Fibroblast of mammary gland (primary cell): ENCODE measurements at regions not wholly inside any gene's neighbourhood (a gene's known extent, or its start where the extent isn't known, plus 50 kb on each side); places are given as distances from the start of the nearest gene placed in this dataset.

Experiments used
- DNase-seq: peaks from one replicate; pipeline ENCODE4 v3.0.0-alpha.2; 2010; ENCODE audit warnings: low read depth
- H3K4me3 ChIP-seq: 2 replicates; pipeline ENCODE4 v1.5.1; 2011; ENCODE audit warnings: low read depth, mild to moderate bottlenecking, low read length, moderate library complexity; ENCODE audit not compliant: control insufficient read depth
- TF ChIP-seq, protein P1 (sequence below): conservative IDR thresholded peaks from 2 replicates; pipeline ENCODE4 v1.5.1; 2011; ENCODE audit warnings: low read depth, low read length, inconsistent platforms; ENCODE audit not compliant: control insufficient read depth, insufficient read depth

DNA sequence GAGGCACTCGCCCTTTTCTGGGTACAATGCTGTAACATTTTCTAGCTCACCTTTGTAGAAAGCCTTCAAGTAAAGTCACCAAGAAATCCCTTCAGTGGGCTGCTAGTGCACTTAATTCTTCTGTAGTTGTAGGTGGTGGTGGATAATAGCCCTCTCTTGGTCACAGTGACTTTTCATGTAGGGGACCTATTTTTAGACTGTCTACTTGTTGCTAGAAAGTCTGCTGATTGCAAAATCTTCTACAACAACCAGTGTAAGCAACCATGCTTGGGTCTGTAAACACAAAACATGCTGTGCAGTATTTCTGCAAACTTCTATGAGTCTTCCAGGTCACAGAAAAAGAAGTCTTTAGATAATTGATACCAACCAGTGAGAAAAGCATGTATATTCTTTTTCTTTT is 55.6 kb downstream of the PBDC1 start:
- TF ChIP-seq, protein P1, sequence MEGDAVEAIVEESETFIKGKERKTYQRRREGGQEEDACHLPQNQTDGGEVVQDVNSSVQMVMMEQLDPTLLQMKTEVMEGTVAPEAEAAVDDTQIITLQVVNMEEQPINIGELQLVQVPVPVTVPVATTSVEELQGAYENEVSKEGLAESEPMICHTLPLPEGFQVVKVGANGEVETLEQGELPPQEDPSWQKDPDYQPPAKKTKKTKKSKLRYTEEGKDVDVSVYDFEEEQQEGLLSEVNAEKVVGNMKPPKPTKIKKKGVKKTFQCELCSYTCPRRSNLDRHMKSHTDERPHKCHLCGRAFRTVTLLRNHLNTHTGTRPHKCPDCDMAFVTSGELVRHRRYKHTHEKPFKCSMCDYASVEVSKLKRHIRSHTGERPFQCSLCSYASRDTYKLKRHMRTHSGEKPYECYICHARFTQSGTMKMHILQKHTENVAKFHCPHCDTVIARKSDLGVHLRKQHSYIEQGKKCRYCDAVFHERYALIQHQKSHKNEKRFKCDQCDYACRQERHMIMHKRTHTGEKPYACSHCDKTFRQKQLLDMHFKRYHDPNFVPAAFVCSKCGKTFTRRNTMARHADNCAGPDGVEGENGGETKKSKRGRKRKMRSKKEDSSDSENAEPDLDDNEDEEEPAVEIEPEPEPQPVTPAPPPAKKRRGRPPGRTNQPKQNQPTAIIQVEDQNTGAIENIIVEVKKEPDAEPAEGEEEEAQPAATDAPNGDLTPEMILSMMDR: no peak
- no peak overlapping the region for H3K4me3 ChIP-seq
- DNase-seq: no peak

DNA sequence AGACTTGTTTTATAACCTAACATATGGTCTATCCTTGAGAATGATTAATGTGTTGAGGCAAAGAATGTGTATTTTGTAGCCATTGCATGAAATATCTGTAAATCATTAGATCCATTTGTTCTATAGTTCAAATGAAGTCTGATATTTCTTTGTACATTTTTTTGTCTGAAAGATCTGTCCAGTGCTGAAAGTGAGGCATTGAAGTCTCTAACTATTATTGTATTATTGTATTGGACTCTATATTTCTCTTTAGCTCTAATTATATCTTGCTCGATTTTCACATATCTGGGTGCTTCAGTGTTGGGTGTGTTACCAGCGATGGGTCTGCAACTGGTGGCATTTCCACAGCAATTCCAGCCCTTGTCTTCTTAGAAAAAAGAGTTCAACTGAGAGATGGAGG is 76.0 kb downstream of the PBDC1 start:
- no peak for DNase-seq
- TF ChIP-seq, protein P1: no peak
- no peak overlapping the region for H3K4me3 ChIP-seq

DNA sequence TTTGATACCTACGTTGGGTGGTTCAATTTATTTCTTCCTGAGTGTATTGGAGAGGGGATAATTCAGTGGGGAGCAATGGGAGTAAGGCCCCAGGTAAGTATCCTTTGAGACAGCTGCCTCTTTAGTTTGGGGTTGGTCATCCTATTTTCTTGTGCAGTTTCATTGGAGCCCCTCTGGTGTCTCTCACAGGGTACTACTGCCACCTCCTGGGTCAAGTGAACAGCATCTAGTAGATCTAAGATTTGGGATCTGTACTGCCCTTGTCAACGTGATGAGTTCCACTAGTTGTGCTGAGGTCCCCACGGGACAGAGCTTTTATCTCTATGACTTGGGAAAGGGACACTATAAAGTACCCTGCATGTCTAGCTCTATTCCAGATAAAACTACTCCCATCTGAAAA is 80.6 kb downstream of the PBDC1 start:
- no peak overlapping the region for H3K4me3 ChIP-seq
- peak; percentile 46 for DNase-seq
- TF ChIP-seq, protein P1: peak; percentile 42

DNA sequence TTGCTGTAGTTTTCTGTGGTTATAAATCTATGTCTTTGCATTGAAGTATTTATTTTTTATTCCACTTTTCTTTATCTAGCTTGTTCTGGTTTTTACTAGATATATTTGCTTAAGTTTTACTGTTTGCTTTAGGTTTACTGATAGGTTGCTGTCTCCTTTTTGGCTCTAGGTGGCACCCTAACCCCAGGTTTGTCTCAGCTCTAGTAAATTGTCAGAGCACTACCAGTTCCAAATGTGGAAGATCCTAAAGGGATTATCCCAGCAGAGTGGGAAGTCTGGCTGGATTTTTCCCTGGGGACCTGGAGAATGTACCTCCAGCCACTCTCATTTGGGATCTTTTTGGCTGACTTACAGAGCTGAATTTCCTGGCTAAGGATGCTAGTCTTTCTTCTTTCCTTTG is 106.1 kb downstream of the PBDC1 start:
- peak; percentile 57 for DNase-seq
- H3K4me3 ChIP-seq: no peak overlapping the region
- TF ChIP-seq, protein P1: peak; percentile 63
